GM23338 (cell line): ENCODE measurements at regions not wholly inside any gene's neighbourhood (a gene's known extent, or its start where the extent isn't known, plus 50 kb on each side); places are given as distances from the start of the nearest gene placed in this dataset.

Experiments
- ATAC-seq: fragments of 200-7000 bp; cut with Tn5 transposase; 3 replicates; pipeline ENCODE4 v1.9.1; 2020
- DNase-seq: peaks from one replicate; pipeline ENCODE4 v3.0.0-alpha.2; 2015; ENCODE audit warnings: low spot score
- H2AFZ ChIP-seq: fragments of 200-600 bp; sonication (generic); 2 replicates; pipeline ENCODE4 v1.8.0; 2016; ENCODE audit warnings: antibody characterized with exemption, mild to moderate bottlenecking, moderate library complexity
- H3F3A ChIP-seq: fragments of 200-600 bp; sonication (generic); replicated peaks from 2 replicates; pipeline ENCODE4 v1.8.0; 2017; ENCODE audit warnings: antibody characterized with exemption, mixed run types, low read depth
- H3K27ac ChIP-seq: fragments of 200-600 bp; sonication (generic); 2 replicates; pipeline ENCODE4 v1.6.1; 2016; ENCODE audit warnings: low read depth
- H3K27me3 ChIP-seq: fragments of 200-600 bp; sonication (generic); 2 replicates; pipeline ENCODE4 v1.8.0; 2016; ENCODE audit warnings: mild to moderate bottlenecking, mixed run types, moderate library complexity; ENCODE audit not compliant: insufficient read depth
- H3K36me3 ChIP-seq: fragments of 200-600 bp; sonication (generic); 2 replicates; pipeline ENCODE4 v1.8.0; 2016; ENCODE audit warnings: mild to moderate bottlenecking; ENCODE audit not compliant: insufficient read depth
- H3K4me1 ChIP-seq: fragments of 200-600 bp; sonication (generic); 2 replicates; pipeline ENCODE4 v1.8.0; 2016; ENCODE audit warnings: mild to moderate bottlenecking, moderate library complexity; ENCODE audit not compliant: insufficient read depth
- H3K4me2 ChIP-seq: fragments of 200-600 bp; sonication (generic); 2 replicates; pipeline ENCODE4 v1.7.1; 2017; ENCODE audit warnings: mixed run types
- H3K4me3 ChIP-seq: fragments of 200-600 bp; sonication (generic); 2 replicates; pipeline ENCODE4 v1.6.1; 2016; ENCODE audit warnings: mixed run types
- H3K79me2 ChIP-seq: fragments of 200-600 bp; sonication (generic); replicated peaks from 2 replicates; pipeline ENCODE4 v1.8.0; 2017; ENCODE audit warnings: mild to moderate bottlenecking; ENCODE audit not compliant: insufficient read depth
- H3K9me2 ChIP-seq: fragments of 200-600 bp; sonication (generic); 2 replicates; pipeline ENCODE4 v1.8.0; 2017; ENCODE audit not compliant: insufficient read depth
- H4K20me1 ChIP-seq: fragments of 200-600 bp; sonication (generic); replicated peaks from 2 replicates; pipeline ENCODE4 v1.8.0; 2017; ENCODE audit warnings: mild to moderate bottlenecking; ENCODE audit not compliant: insufficient read depth
- H3K27ac Mint-ChIP-seq: 2 replicates; pipeline ENCODE4 v1.8.0; 2020; ENCODE audit warnings: inconsistent platforms, mild to moderate bottlenecking, moderate library complexity, mixed read lengths
- H3K27me3 Mint-ChIP-seq: 3 replicates; pipeline ENCODE4 v1.8.0; 2022; ENCODE audit warnings: low read depth, mild to moderate bottlenecking, moderate library complexity, mixed read lengths, inconsistent platforms; ENCODE audit not compliant: insufficient read depth, poor library complexity
- H3K36me3 Mint-ChIP-seq: 3 replicates; pipeline ENCODE4 v1.8.0; 2021; ENCODE audit warnings: low read depth, mild to moderate bottlenecking, inconsistent platforms, moderate library complexity, mixed read lengths
- H3K4me1 Mint-ChIP-seq: 3 replicates; pipeline ENCODE4 v1.8.0; 2020; ENCODE audit warnings: mild to moderate bottlenecking, inconsistent platforms, mixed read lengths
- H3K4me3 Mint-ChIP-seq: 3 replicates; pipeline ENCODE4 v1.8.0; 2021; ENCODE audit warnings: moderate library complexity, mild to moderate bottlenecking, inconsistent platforms, mixed read lengths
- H3K9me3 Mint-ChIP-seq: 3 replicates; pipeline ENCODE4 v1.8.0; 2020; ENCODE audit warnings: moderate library complexity, mild to moderate bottlenecking, inconsistent platforms, mixed read lengths
- CREB1 ChIP-seq: fragments of 250-450 bp; sonication (Bioruptor Pico); IDR thresholded peaks from 2 replicates; pipeline ENCODE4 v1.5.0; 2020; ENCODE audit warnings: low read depth, mild to moderate bottlenecking, moderate library complexity
- ETS1 ChIP-seq: IDR thresholded peaks from 2 replicates; pipeline ENCODE4 v1.6.1; 2016; ENCODE audit warnings: antibody characterized with exemption
- EZH2 ChIP-seq: fragments of 200-600 bp; sonication (generic); IDR thresholded peaks from one replicate; pipeline ENCODE4 v1.8.0; 2017; ENCODE audit warnings: antibody characterized with exemption, mild to moderate bottlenecking, low read depth; ENCODE audit not compliant: unreplicated experiment
- EZH2phosphoT487 ChIP-seq: fragments of 200-600 bp; sonication (generic); IDR thresholded peaks from one replicate; pipeline ENCODE4 v1.8.1; 2018; ENCODE audit warnings: antibody characterized with exemption; ENCODE audit not compliant: unreplicated experiment
- JUNB ChIP-seq: IDR thresholded peaks from one replicate; pipeline ENCODE4 v1.6.1; 2016; ENCODE audit warnings: antibody characterized with exemption; ENCODE audit not compliant: unreplicated experiment
- NANOG ChIP-seq: IDR thresholded peaks from 2 replicates; pipeline ENCODE4 v1.6.1; 2016; ENCODE audit warnings: antibody characterized with exemption, borderline replicate concordance
- POLR2AphosphoS5 ChIP-seq: IDR thresholded peaks from 2 replicates; pipeline ENCODE4 v1.6.1; 2016; ENCODE audit warnings: antibody characterized with exemption, low read depth
- REST ChIP-seq: IDR thresholded peaks from one replicate; pipeline ENCODE4 v1.6.1; 2018; ENCODE audit warnings: antibody characterized with exemption; ENCODE audit not compliant: unreplicated experiment
- STAT1 ChIP-seq: IDR thresholded peaks from one replicate; pipeline ENCODE4 v1.6.1; 2016; ENCODE audit warnings: antibody characterized with exemption; ENCODE audit not compliant: unreplicated experiment
- ZNF114 ChIP-seq: fragments of 250-450 bp; sonication (Bioruptor Pico); IDR thresholded peaks from 2 replicates; pipeline ENCODE4 v1.5.0; 2020; ENCODE audit warnings: mild to moderate bottlenecking, moderate library complexity
- ZNF331 ChIP-seq: fragments of 250-450 bp; sonication (Bioruptor Pico); IDR thresholded peaks from 2 replicates; pipeline ENCODE4 v1.5.0; 2020; ENCODE audit warnings: low read depth, mild to moderate bottlenecking, moderate library complexity

GRCh38 chr10:17507538-17507937 lies 53.1 kb upstream of the ST8SIA6 start:
- ATAC-seq (no peak), DNase-seq (no peak)
- TF ChIP-seq ETS1 (no peak), STAT1 (no peak), ZNF114 (CRISPR knock-in tag) (no peak), REST (no peak), CREB1 (CRISPR knock-in tag) (no peak), EZH2phosphoT487 (no peak), EZH2 (no peak)
- no peak overlapping the region for H3K27ac ChIP-seq
- H3K4me2 ChIP-seq = no peak overlapping the region
- no peaks in the 10 kb centered on the region for H3K27me3 ChIP-seq
- no peaks in the 10 kb centered on the region for H3K36me3 ChIP-seq
- no peaks in the 10 kb centered on the region for H3K27me3 Mint-ChIP-seq
- H3F3A ChIP-seq = no peaks in the 10 kb centered on the region
- H3K9me2 ChIP-seq = peaks cover 3% of the 10 kb centered on the region; the same call in 1 of the 2 replicates
- no peak overlapping the region for H2AFZ ChIP-seq
- no peak overlapping the region for H3K4me3 ChIP-seq
- H3K4me1 Mint-ChIP-seq = peaks cover 4% of the 10 kb centered on the region; the same call in 1 of the 3 replicates
- H3K4me3 Mint-ChIP-seq = no peak overlapping the region
- no peaks in the 10 kb centered on the region for H3K9me3 Mint-ChIP-seq
- H3K36me3 Mint-ChIP-seq = no peaks in the 10 kb centered on the region
- H3K79me2 ChIP-seq = no peaks in the 10 kb centered on the region
- no peaks in the 10 kb centered on the region for H4K20me1 ChIP-seq
- no peak overlapping the region for H3K27ac Mint-ChIP-seq
- no peaks in the 10 kb centered on the region for H3K4me1 ChIP-seq

GRCh38 chr10:17506856-17507471 lies 52.6 kb upstream of the ST8SIA6 start:
- Histone ChIP-seq H3K27ac (no peak overlapping the region), H3K36me3 (no peaks in the 10 kb centered on the region), H3F3A (no peaks in the 10 kb centered on the region), H4K20me1 (no peaks in the 10 kb centered on the region), H3K4me3 (no peak overlapping the region), H3K4me2 (no peak overlapping the region), H3K27me3 (no peaks in the 10 kb centered on the region), H2AFZ (no peak overlapping the region), H3K9me2 (peaks cover 3% of the 10 kb centered on the region; the same call in 1 of the 2 replicates), H3K79me2 (no peaks in the 10 kb centered on the region), H3K4me1 (no peaks in the 10 kb centered on the region)
- H3K4me3 Mint-ChIP-seq = no peak overlapping the region
- H3K9me3 Mint-ChIP-seq = no peaks in the 10 kb centered on the region
- H3K4me1 Mint-ChIP-seq = no peaks in the 10 kb centered on the region
- DNase-seq (no peak), ATAC-seq (no peak)
- no peaks in the 10 kb centered on the region for H3K27me3 Mint-ChIP-seq
- H3K36me3 Mint-ChIP-seq = no peaks in the 10 kb centered on the region
- no peak overlapping the region for H3K27ac Mint-ChIP-seq
- TF ChIP-seq ZNF331 (no peak), REST (no peak), JUNB (no peak), CREB1 (CRISPR knock-in tag) (no peak), POLR2AphosphoS5 (no peak), NANOG (no peak), EZH2phosphoT487 (no peak), ZNF114 (CRISPR knock-in tag) (no peak)
